ENCODE measurements at regions not wholly inside any gene's neighbourhood (a gene's known extent, or its start where the extent isn't known, plus 50 kb on each side); places are given as distances from the start of the nearest gene placed in this dataset.

GRCh38 chr4:114081783-114082182, 102.3 kb upstream of the ARSJ start:
- TF ChIP-seq JUN (IDR thresholded peaks at IDR 0.05; ENCODE audit: low read depth, low read length), result no peak
- TF ChIP-seq USF2 (IDR thresholded peaks at IDR 0.05; ENCODE audit: low read length), result no peak
- no peak for TF ChIP-seq CEBPB (IDR thresholded peaks at IDR 0.05; ENCODE audit: low read depth, low read length)

Measured in H1 (cell line).